GM12865 (cell line): ENCODE measurements at regions not wholly inside any gene's neighbourhood (a gene's known extent, or its start where the extent isn't known, plus 50 kb on each side); places are given as distances from the start of the nearest gene placed in this dataset.

Source experiments
- DNase-seq: peaks from one replicate; pipeline ENCODE4 v3.0.0; 2010; ENCODE audit warnings: low read depth
- H3K4me3 ChIP-seq: 2 replicates; pipeline ENCODE4 v1.5.1; 2011; ENCODE audit warnings: mild to moderate bottlenecking, low read depth, low read length, control low read depth
- TF ChIP-seq, protein P1 (sequence below): IDR thresholded peaks from 2 replicates; pipeline ENCODE4 v1.5.1; 2011; ENCODE audit warnings: low read length, control low read depth, low read depth, inconsistent platforms; ENCODE audit not compliant: insufficient read depth; ENCODE audit errors: missing control alignments

DNA sequence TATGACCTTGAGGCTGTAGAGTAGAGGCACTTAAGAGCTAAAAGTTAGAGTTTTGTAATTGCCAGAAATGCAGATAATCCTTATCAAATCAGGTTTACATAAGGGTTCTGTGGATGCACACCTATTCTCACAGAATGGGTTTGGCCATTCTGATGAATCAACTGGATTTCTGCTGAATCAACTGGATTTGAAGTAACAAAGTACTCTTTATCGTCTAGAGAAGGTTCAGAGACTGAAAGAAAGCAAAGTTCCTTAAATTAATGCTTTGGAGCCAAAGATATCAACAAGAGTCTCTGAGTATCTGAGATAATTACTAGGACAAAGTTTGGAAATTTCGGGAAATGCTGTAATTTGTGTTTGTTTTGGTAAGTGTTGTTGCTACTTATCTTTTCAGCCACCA, 669.6 kb upstream of the ZNF608 start:
- no peak for DNase-seq
- H3K4me3 ChIP-seq: no peak overlapping the region
- TF ChIP-seq, protein P1, sequence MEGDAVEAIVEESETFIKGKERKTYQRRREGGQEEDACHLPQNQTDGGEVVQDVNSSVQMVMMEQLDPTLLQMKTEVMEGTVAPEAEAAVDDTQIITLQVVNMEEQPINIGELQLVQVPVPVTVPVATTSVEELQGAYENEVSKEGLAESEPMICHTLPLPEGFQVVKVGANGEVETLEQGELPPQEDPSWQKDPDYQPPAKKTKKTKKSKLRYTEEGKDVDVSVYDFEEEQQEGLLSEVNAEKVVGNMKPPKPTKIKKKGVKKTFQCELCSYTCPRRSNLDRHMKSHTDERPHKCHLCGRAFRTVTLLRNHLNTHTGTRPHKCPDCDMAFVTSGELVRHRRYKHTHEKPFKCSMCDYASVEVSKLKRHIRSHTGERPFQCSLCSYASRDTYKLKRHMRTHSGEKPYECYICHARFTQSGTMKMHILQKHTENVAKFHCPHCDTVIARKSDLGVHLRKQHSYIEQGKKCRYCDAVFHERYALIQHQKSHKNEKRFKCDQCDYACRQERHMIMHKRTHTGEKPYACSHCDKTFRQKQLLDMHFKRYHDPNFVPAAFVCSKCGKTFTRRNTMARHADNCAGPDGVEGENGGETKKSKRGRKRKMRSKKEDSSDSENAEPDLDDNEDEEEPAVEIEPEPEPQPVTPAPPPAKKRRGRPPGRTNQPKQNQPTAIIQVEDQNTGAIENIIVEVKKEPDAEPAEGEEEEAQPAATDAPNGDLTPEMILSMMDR: no peak

DNA sequence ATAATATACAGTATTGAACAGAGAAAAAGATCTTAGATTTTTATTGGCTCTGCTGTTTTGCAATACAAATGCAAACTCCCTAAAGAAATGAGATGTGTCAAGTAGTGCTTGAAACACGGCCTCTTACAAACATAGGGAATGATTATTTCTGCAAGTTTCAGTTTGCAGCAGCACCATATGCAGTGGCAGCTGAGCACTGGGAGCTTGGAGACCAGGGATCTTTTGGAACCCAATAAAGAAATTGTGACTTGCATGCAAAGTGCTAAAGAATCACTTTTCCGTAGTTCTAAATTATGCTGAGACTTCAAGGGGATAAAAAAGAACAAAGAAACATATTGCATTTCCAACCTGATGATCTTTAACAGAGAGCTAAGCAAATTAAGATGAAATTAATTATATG, 674.6 kb upstream of the ZNF608 start:
- DNase-seq: no peak
- TF ChIP-seq, protein P1: no peak
- no peak overlapping the region for H3K4me3 ChIP-seq

DNA sequence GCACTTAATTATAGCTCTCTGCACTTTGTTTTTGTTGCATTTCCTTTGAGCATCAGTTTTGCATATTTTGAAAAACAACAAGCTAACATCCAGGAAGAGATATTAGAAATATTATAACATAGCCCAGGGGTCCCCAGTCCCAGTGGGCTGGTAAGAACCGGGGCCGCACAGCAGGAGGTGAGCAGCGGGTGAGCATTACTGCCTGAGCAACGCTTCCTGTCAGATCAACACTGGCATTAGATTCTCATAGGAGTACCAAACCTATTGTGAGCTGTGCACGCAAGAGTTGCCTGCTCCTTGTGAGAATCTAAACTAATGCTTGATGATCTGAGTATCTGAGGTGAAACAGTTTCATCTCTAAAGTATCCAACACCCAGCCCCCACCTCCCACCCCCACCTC, 675.9 kb upstream of the ZNF608 start:
- no peak overlapping the region for H3K4me3 ChIP-seq
- no peak for DNase-seq
- TF ChIP-seq, protein P1: no peak

DNA sequence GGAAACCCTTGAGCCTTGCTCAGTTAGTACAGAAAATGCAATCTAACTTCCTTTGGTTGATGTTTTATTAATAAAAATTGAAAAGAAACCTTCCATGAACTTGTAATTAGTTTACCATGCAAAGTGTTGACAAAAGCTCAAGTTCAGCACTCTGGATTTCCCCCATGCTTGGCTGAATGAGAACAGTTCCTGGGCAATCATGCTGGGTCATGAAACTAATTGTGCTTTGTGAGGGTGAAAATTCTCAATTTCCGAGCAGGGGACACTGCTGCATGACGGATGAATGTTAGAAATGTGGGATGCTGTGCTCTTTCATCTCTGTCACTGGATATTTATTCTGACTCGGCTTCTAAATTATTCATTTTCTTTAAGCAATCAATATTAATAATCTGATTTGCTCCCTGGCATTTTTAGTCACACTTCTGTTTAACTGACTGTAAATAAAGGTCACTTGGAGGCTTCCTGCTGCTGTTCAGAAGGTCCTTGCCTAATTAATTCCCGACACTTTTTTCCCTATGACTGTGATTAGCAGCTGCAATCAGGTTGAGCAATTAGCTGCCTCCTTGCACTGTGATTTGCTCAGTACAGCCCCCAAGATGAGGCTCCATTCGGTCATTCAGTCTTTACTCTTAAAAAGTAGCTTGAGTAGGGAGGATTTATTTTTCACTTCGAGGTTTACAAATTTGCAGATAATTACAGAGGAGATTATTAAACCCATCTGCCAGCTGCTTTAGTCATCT, 678.1 kb upstream of the ZNF608 start:
- TF ChIP-seq, protein P1: no peak
- DNase-seq: no peak
- H3K4me3 ChIP-seq: no peak overlapping the region

DNA sequence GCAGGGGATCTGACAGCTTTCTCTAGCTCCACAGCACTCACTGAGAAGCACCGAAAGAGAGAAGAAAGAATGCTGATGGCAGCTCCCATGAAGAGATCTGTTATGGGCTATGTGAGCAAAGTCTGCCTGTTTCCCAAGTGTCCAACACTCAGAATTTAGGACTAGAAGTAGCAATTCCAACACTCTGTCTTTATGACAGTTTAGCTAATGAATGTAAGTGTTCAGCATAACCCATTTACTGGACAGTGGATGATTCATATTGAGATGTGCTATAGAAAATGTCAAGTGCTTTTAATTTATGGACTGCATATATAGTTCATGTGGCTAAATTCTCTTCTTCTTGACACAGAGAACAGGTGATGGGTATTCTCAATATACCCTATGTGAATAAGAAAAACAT, 683.1 kb upstream of the ZNF608 start:
- TF ChIP-seq, protein P1: no peak
- DNase-seq: no peak

DNA sequence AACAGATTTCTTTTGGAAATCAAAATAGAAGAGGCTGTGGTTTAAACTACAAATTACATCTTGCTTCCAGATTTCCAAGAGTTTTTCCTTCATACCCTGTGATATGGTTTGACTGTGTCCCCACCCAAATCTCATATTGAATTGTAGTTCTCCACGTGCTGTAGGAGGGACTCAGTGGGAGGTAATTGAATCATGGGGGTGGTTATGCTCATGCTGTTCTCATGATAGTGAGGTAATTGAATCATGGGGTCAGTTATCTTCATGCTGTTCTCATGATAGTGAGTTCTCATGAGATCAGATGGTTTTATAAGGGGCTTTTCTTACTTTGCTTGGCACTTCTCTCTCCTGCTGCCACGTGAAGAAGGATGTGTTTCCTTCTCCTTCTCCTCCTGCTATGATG, 687.0 kb upstream of the ZNF608 start:
- H3K4me3 ChIP-seq: no peak overlapping the region
- TF ChIP-seq, protein P1: no peak
- no peak for DNase-seq

More for the DNA sequence above, 683.1 kb upstream of the ZNF608 start:
- H3K4me3 ChIP-seq: no peak overlapping the region

DNA sequence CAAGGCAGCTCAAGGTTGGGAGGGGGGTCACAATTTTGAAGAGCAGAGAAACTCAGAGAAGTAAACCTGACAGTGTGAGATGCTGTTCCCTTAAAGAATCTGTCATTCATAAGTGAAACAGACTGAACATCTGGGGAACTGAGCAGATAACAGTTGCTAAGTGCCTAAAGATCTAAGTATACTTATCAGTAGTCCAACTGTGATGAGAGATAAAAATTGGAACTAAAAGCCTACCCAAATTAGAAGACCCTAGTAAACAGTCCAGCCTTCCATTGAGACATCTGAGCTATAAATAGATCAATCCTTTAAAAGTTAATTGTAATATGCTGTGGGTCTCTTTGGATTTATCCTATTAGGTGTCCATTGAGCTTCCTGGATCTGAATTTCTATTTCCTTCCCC, 692.8 kb upstream of the ZNF608 start:
- TF ChIP-seq, protein P1: no peak
- no peak for DNase-seq
- H3K4me3 ChIP-seq: no peak overlapping the region
